ENCODE measurements at regions not wholly inside any gene's neighbourhood (a gene's known extent, or its start where the extent isn't known, plus 50 kb on each side); places are given as distances from the start of the nearest gene placed in this dataset.

DNA sequence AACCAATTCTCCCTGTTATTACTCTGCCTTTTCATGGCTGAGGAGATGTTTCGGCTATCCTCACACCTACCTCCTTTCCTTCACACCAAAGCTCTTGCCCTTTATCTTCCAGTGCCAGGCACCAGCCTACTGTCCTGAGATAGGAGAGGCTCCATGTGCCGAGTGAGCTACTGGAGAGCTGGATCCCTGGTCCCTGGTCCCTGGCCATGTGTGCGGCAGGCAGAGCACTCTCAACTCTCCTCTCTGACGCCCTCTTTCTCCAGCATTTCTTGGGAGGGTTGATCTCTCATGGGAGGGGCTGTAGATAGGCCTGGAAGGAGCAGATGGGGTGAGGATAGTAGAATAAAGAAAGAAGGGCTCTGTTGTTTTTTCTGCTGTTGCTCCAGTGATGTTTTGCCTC lies 277.1 kb upstream of the UMPS start:
- TF ChIP-seq, protein P1, sequence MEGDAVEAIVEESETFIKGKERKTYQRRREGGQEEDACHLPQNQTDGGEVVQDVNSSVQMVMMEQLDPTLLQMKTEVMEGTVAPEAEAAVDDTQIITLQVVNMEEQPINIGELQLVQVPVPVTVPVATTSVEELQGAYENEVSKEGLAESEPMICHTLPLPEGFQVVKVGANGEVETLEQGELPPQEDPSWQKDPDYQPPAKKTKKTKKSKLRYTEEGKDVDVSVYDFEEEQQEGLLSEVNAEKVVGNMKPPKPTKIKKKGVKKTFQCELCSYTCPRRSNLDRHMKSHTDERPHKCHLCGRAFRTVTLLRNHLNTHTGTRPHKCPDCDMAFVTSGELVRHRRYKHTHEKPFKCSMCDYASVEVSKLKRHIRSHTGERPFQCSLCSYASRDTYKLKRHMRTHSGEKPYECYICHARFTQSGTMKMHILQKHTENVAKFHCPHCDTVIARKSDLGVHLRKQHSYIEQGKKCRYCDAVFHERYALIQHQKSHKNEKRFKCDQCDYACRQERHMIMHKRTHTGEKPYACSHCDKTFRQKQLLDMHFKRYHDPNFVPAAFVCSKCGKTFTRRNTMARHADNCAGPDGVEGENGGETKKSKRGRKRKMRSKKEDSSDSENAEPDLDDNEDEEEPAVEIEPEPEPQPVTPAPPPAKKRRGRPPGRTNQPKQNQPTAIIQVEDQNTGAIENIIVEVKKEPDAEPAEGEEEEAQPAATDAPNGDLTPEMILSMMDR (IDR thresholded peaks at IDR 0.05): no peak
- TF ChIP-seq POLR2A (IDR thresholded peaks at IDR 0.05): no peak

Data from Peyer's patch (tissue), 4 donors.